ENCODE measurements at regions not wholly inside any gene's neighbourhood (a gene's known extent, or its start where the extent isn't known, plus 50 kb on each side); places are given as distances from the start of the nearest gene placed in this dataset.
"Not testable (repeated sequence)": the region's sequence is repeated elsewhere in the genome, so short reads cannot be mapped to it uniquely, and the experiment has no call there.

GRCh38 chr17:70292366-70292765, 123.0 kb downstream of the KCNJ2 start (continued):
- TF ChIP-seq HDAC2 (IDR thresholded peaks at IDR 0.05; ENCODE audit: borderline replicate concordance in 1 of 2, low read depth in 2 of 2, low read length in 2 of 2) (no peak), SIX5 (IDR thresholded peaks at IDR 0.05; ENCODE audit: low read depth, low read length) (no peak), HDAC6 (IDR thresholded peaks at IDR 0.05; ENCODE audit: low read depth, low read length) (no peak), ATF3 (IDR thresholded peaks at IDR 0.05; ENCODE audit: insufficient read depth, low read depth, low read length) (no peak)

GRCh38 chr17:70293564-70294310, 124.4 kb downstream of the KCNJ2 start:
- WGBS, 2 experiments (ENCODE audit: extremely low coverage in 1 of 2, insufficient coverage in 1 of 2, insufficient read length in 1 of 2, insufficient replicate concordance in 2 of 2, low coverage in 1 of 2, low lambda C conversion rate in 2 of 2, missing lambda C conversion rate in 1 of 2) = 87% methylated on average over 6 of the region's 6 CpGs; no CpG with 5 or more reads in 1 of the 2 experiments
- H3K56ac ChIP-seq (replicated peaks; ENCODE audit: insufficient read length, low read depth, low read length); H4K5ac ChIP-seq (ENCODE audit: insufficient read length, low read depth, low read length); H2BK5ac ChIP-seq (ENCODE audit: low read depth, low read length); H3K23ac ChIP-seq (ENCODE audit: insufficient read length); H4K91ac ChIP-seq (replicated peaks; ENCODE audit: insufficient read length, low read length); DNase-seq (ENCODE audit: low read depth in 1 of 2, low spot score in 2 of 2); H4K20me1 ChIP-seq (replicated peaks in 1 of 2; ENCODE audit: control insufficient read depth in 1 of 2, insufficient read depth in 2 of 2, low read length in 2 of 2); H3K9me3 ChIP-seq (ENCODE audit: insufficient read depth in 2 of 2, low read depth in 1 of 2, low read length in 1 of 2); H3K79me1 ChIP-seq (ENCODE audit: low read depth, low read length); H2AFZ ChIP-seq (ENCODE audit: low read length); H3K36me3 ChIP-seq (ENCODE audit: control insufficient read depth in 2 of 4, insufficient read depth in 4 of 4, low read length in 3 of 4); H2AK5ac ChIP-seq (ENCODE audit: low read depth, low read length); FAIRE-seq; H3K18ac ChIP-seq (ENCODE audit: extremely low read depth, low read length); H3K4me1 ChIP-seq (replicated peaks in 1 of 4; ENCODE audit: control insufficient read depth in 3 of 4, insufficient read depth in 4 of 4, low read length in 3 of 4); H3K9ac ChIP-seq (replicated peaks in 1 of 4; ENCODE audit: extremely low read depth in 1 of 4, low read depth in 3 of 4, low read length in 3 of 4); H3K27ac ChIP-seq (ENCODE audit: low read depth, low read length); H2BK20ac ChIP-seq (ENCODE audit: low read length); H2BK120ac ChIP-seq (replicated peaks; ENCODE audit: low read depth, low read length); H3K4ac ChIP-seq (replicated peaks; ENCODE audit: insufficient read length, low read depth, low read length); H2BK15ac ChIP-seq (ENCODE audit: low read length); H3K27me3 ChIP-seq (replicated peaks in 1 of 4; ENCODE audit: control insufficient read depth in 3 of 4, extremely low read depth in 1 of 4, insufficient read depth in 3 of 4, low read length in 3 of 4); H3K4me3 ChIP-seq (ENCODE audit: extremely low read depth in 1 of 4, insufficient read depth in 2 of 4, low read depth in 3 of 4, low read length in 4 of 4); H2BK12ac ChIP-seq (ENCODE audit: low read depth, low read length); H3K4me2 ChIP-seq (ENCODE audit: insufficient read depth in 1 of 2, low read depth in 2 of 2, low read length in 2 of 2); POLR2A ChIA-PET (ENCODE audit: partially characterized antibody); H3K23me2 ChIP-seq (ENCODE audit: low read depth, low read length); H3K14ac ChIP-seq (ENCODE audit: insufficient read length); H4K8ac ChIP-seq (ENCODE audit: extremely low read depth, insufficient read depth, low read length); H3K79me2 ChIP-seq (ENCODE audit: control insufficient read depth in 1 of 2, insufficient read depth in 2 of 2, low read length in 2 of 2): not testable (repeated sequence)
- CTCF ChIA-PET (ENCODE audit: partially characterized antibody) = interaction anchor here (0.5 kb wide), 1 partner anchor 72 kb away, joined by 3 read pairs; no protein-coding TSS in a partner anchor
